ENCODE measurements at regions not wholly inside any gene's neighbourhood (a gene's known extent, or its start where the extent isn't known, plus 50 kb on each side); places are given as distances from the start of the nearest gene placed in this dataset.

DNA sequence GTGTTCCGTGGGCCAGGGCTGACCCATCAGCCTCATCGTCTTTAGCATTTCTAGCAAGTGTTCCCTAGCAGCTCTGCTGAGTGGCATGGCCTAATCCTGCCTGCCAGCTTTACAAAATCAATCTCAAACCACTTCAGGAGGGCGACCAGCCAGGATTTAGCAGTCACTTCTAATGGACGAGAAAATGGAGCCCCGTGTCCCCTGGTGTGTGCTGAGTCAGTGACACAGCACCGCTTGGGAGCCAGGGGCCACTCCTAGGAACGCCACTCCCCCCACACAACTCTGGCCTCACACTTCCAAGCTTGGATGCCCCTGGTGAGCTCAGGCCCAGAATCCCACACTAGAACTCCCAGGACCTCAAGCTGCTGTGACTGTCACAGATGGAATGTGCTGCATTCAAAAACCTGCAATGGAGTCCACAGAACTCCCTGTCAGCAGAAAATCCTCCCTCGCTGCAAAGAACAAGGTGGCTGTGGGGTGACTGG is 311.2 kb upstream of the GATB start:
- Histone ChIP-seq H3K9me3 (ENCODE audit: control insufficient read depth in 1 of 2, insufficient read depth in 1 of 2, low read depth in 1 of 2, low read length in 2 of 2) (no peaks in the 10 kb centered on the region), H3K27me3 (ENCODE audit: insufficient read depth, low read length) (no peaks in the 10 kb centered on the region), H3K4me3 (replicated peaks in 1 of 2; ENCODE audit: low read depth in 1 of 2, low read length in 2 of 2) (no peak overlapping the region), H3K36me3 (ENCODE audit: control insufficient read depth in 1 of 2, insufficient read depth in 2 of 2, low read length in 2 of 2) (no peaks in the 10 kb centered on the region), H2AFZ (ENCODE audit: low read depth, low read length, poor library complexity, severe bottlenecking) (no peak overlapping the region), H3K9me2 (ENCODE audit: insufficient read depth) (no peaks in the 10 kb centered on the region), H3K4me1 (ENCODE audit: control insufficient read depth in 1 of 2, insufficient read depth in 2 of 2, low read length in 2 of 2) (no peaks in the 10 kb centered on the region), H4K20me1 (ENCODE audit: insufficient read depth) (no peaks in the 10 kb centered on the region), H3K4me2 (ENCODE audit: low read length) (no peak overlapping the region), H3K79me2 (ENCODE audit: insufficient read depth, low read length) (no peaks in the 10 kb centered on the region), H3K9ac (ENCODE audit: low read length) (no peak overlapping the region), H3K27ac (ENCODE audit: low read depth, low read length) (no peak overlapping the region)
- no peak for DNase-seq (ENCODE audit: low read depth, low spot score)
- ChIA-PET POLR2A (no interaction called here), CTCF (no interaction called here), RAD21 (ENCODE audit: low non-redundant PET in 1 of 2, low total read pairs in 2 of 2, uncharacterized antibody in 2 of 2, unreplicated experiment in 2 of 2) (no interaction called here)
- no TSS peak for BruUV-seq (replicated peaks)
- TF ChIP-seq CEBPB (IDR thresholded peaks at IDR 0.05; ENCODE audit: low read depth) (no peak), EGR1 (IDR thresholded peaks at IDR 0.05; ENCODE audit: low read depth) (no peak), EZH2 (IDR thresholded peaks at IDR 0.05) (no peak), SIN3A (IDR thresholded peaks at IDR 0.05; ENCODE audit: low read depth) (no peak)
- ATAC-seq: no peak
- intact Hi-C loops (cut with micrococcal nuclease): no loop called here

GRCh38 chr4:152070854-152071253 is 310.0 kb upstream of the GATB start:
- H3K4me2 ChIP-seq (ENCODE audit: low read length): no peak overlapping the region
- no peaks in the 10 kb centered on the region for H3K4me1 ChIP-seq (ENCODE audit: control insufficient read depth in 1 of 2, insufficient read depth in 2 of 2, low read length in 2 of 2)
- ChIA-PET RAD21 (ENCODE audit: low non-redundant PET in 1 of 2, low total read pairs in 2 of 2, uncharacterized antibody in 2 of 2, unreplicated experiment in 2 of 2) (no interaction called here), CTCF (no interaction called here), POLR2A (no interaction called here)
- no peaks in the 10 kb centered on the region for H4K20me1 ChIP-seq (ENCODE audit: insufficient read depth)
- no peak overlapping the region for H3K27ac ChIP-seq (ENCODE audit: low read depth, low read length)
- intact Hi-C loops (cut with micrococcal nuclease): no loop called here
- H3K9ac ChIP-seq (ENCODE audit: low read length): no peak overlapping the region
- BruUV-seq (replicated peaks): no TSS peak
- H3K9me3 ChIP-seq (ENCODE audit: control insufficient read depth in 1 of 2, insufficient read depth in 1 of 2, low read depth in 1 of 2, low read length in 2 of 2): no peaks in the 10 kb centered on the region
- no peaks in the 10 kb centered on the region for H3K9me2 ChIP-seq (ENCODE audit: insufficient read depth)
- H3K36me3 ChIP-seq (ENCODE audit: control insufficient read depth in 1 of 2, insufficient read depth in 2 of 2, low read length in 2 of 2): no peaks in the 10 kb centered on the region
- DNase-seq (ENCODE audit: low read depth, low spot score) (no peak), ATAC-seq (no peak)
- H3K4me3 ChIP-seq (replicated peaks in 1 of 2; ENCODE audit: low read depth in 1 of 2, low read length in 2 of 2): no peak overlapping the region
- H2AFZ ChIP-seq (ENCODE audit: low read depth, low read length, poor library complexity, severe bottlenecking): no peak overlapping the region
- no peaks in the 10 kb centered on the region for H3K27me3 ChIP-seq (ENCODE audit: insufficient read depth, low read length)
- no peaks in the 10 kb centered on the region for H3K79me2 ChIP-seq (ENCODE audit: insufficient read depth, low read length)
- no peak for TF ChIP-seq EZH2phosphoT487 (IDR thresholded peaks at IDR 0.05; ENCODE audit: borderline replicate concordance)
- no peak for TF ChIP-seq RAD21 (IDR thresholded peaks at IDR 0.05; ENCODE audit: low read depth)
- no peak for TF ChIP-seq CBX3 (IDR thresholded peaks at IDR 0.05; ENCODE audit: low read depth)
- TF ChIP-seq POLR2AphosphoS5 (IDR thresholded peaks at IDR 0.05; ENCODE audit: low read depth, low read length): no peak
- no peak for TF ChIP-seq CEBPB (IDR thresholded peaks at IDR 0.05; ENCODE audit: low read depth)
- no peak for TF ChIP-seq TCF7L2 (IDR thresholded peaks at IDR 0.05; ENCODE audit: borderline replicate concordance, extremely low read depth, insufficient read depth, insufficient read length)
- TF ChIP-seq ZNF274 (IDR thresholded peaks at IDR 0.05; ENCODE audit: low read depth, low read length): no peak
- no peak for TF ChIP-seq MAX (IDR thresholded peaks at IDR 0.05)
- TF ChIP-seq CTCF (IDR thresholded peaks at IDR 0.05 in 2 of 3, conservative IDR thresholded peaks at IDR 0.05 in 1 of 3; ENCODE audit: borderline replicate concordance in 1 of 3, insufficient read depth in 1 of 3, low read depth in 2 of 3, low read length in 2 of 3): no peak
- no peak for TF ChIP-seq POLR2A (IDR thresholded peaks at IDR 0.05; ENCODE audit: borderline replicate concordance, extremely low read depth, insufficient read depth, insufficient read length)
- TF ChIP-seq EGR1 (IDR thresholded peaks at IDR 0.05; ENCODE audit: low read depth): no peak
- TF ChIP-seq, protein P1, sequence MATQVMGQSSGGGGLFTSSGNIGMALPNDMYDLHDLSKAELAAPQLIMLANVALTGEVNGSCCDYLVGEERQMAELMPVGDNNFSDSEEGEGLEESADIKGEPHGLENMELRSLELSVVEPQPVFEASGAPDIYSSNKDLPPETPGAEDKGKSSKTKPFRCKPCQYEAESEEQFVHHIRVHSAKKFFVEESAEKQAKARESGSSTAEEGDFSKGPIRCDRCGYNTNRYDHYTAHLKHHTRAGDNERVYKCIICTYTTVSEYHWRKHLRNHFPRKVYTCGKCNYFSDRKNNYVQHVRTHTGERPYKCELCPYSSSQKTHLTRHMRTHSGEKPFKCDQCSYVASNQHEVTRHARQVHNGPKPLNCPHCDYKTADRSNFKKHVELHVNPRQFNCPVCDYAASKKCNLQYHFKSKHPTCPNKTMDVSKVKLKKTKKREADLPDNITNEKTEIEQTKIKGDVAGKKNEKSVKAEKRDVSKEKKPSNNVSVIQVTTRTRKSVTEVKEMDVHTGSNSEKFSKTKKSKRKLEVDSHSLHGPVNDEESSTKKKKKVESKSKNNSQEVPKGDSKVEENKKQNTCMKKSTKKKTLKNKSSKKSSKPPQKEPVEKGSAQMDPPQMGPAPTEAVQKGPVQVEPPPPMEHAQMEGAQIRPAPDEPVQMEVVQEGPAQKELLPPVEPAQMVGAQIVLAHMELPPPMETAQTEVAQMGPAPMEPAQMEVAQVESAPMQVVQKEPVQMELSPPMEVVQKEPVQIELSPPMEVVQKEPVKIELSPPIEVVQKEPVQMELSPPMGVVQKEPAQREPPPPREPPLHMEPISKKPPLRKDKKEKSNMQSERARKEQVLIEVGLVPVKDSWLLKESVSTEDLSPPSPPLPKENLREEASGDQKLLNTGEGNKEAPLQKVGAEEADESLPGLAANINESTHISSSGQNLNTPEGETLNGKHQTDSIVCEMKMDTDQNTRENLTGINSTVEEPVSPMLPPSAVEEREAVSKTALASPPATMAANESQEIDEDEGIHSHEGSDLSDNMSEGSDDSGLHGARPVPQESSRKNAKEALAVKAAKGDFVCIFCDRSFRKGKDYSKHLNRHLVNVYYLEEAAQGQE (IDR thresholded peaks at IDR 0.05; ENCODE audit: low read depth): no peak
- no peak for TF ChIP-seq JUND (IDR thresholded peaks at IDR 0.05)
- TF ChIP-seq SRF (IDR thresholded peaks at IDR 0.05; ENCODE audit: low read depth): no peak
- no peak for TF ChIP-seq FOSL1 (IDR thresholded peaks at IDR 0.05; ENCODE audit: low read depth)
- TF ChIP-seq, protein P2, sequence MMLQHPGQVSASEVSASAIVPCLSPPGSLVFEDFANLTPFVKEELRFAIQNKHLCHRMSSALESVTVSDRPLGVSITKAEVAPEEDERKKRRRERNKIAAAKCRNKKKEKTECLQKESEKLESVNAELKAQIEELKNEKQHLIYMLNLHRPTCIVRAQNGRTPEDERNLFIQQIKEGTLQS (IDR thresholded peaks at IDR 0.05): no peak
